ENCODE measurements at regions not wholly inside any gene's neighbourhood (a gene's known extent, or its start where the extent isn't known, plus 50 kb on each side); places are given as distances from the start of the nearest gene placed in this dataset.

- POLR2A ChIA-PET (ENCODE audit: unreplicated experiment) = no interaction called here
- TF ChIP-seq EZH2 (IDR thresholded peaks at IDR 0.05; ENCODE audit: low read depth) (no peak), CTCF (conservative IDR thresholded peaks at IDR 0.05) (no peak)
- Histone ChIP-seq H3K4me1 (replicated peaks; ENCODE audit: insufficient read depth) (no peaks in the 10 kb centered on the region), H3K9me2 (ENCODE audit: insufficient read depth) (no peaks in the 10 kb centered on the region), H3K27ac (no peak overlapping the region), H3F3A (ENCODE audit: insufficient read depth, low read depth) (no peaks in the 10 kb centered on the region), H4K20me1 (ENCODE audit: insufficient read depth) (no peaks in the 10 kb centered on the region), H3K36me3 (ENCODE audit: low read depth) (no peaks in the 10 kb centered on the region), H3K27me3 (ENCODE audit: insufficient read depth, low read depth) (no peaks in the 10 kb centered on the region), H3K4me3 (no peak overlapping the region), H3K9me3 (ENCODE audit: insufficient read depth, low read depth) (0 out of 2 replicates have a peak, but pooled peaks cover 3% of the 10 kb centered on the region), H2AFZ (no peak overlapping the region), H3K79me2 (ENCODE audit: low read depth) (no peaks in the 10 kb centered on the region), H3K4me2 (no peak overlapping the region)
- intact Hi-C loops (cut with micrococcal nuclease; ENCODE audit: unreplicated experiment) = no loop called here
- BruUV-seq (replicated peaks) = no TSS peak
- DNase-seq = no peak
- CTCF ChIA-PET = interaction anchor here (0.6 to 0.7 kb wide), 2 partner anchors 125 to 1035 kb away, joined by 3 to 27 read pairs; no protein-coding TSS in a partner anchor
Observed at GRCh38 chr2:66805016-66805865, 370.3 kb downstream of the MEIS1 start.

GRCh38 chr2:66805968-66806367, 371.0 kb downstream of the MEIS1 start:
- Histone ChIP-seq H3K4me2 (no peak overlapping the region), H3K9me2 (ENCODE audit: insufficient read depth) (no peaks in the 10 kb centered on the region), H3K4me3 (no peak overlapping the region), H2AFZ (no peak overlapping the region), H3K4me1 (replicated peaks; ENCODE audit: insufficient read depth) (no peaks in the 10 kb centered on the region), H3K9me3 (ENCODE audit: insufficient read depth, low read depth) (0 out of 2 replicates have a peak, but pooled peaks cover 3% of the 10 kb centered on the region), H3K36me3 (ENCODE audit: low read depth) (no peaks in the 10 kb centered on the region), H3K27ac (no peak overlapping the region), H3K27me3 (ENCODE audit: insufficient read depth, low read depth) (no peaks in the 10 kb centered on the region), H3K79me2 (ENCODE audit: low read depth) (no peaks in the 10 kb centered on the region), H4K20me1 (ENCODE audit: insufficient read depth) (no peaks in the 10 kb centered on the region), H3F3A (ENCODE audit: insufficient read depth, low read depth) (no peaks in the 10 kb centered on the region)
- CTCF ChIA-PET = interaction anchor here (0.6 to 0.7 kb wide), 2 partner anchors 126 to 1034 kb away, joined by 3 to 27 read pairs; no protein-coding TSS in a partner anchor
- BruUV-seq (replicated peaks) = no TSS peak
- POLR2A ChIA-PET (ENCODE audit: unreplicated experiment) = no interaction called here
- no peak for DNase-seq
- TF ChIP-seq CTCF (conservative IDR thresholded peaks at IDR 0.05) (no peak), EZH2 (IDR thresholded peaks at IDR 0.05; ENCODE audit: low read depth) (no peak)
- intact Hi-C loops (cut with micrococcal nuclease; ENCODE audit: unreplicated experiment) = no loop called here

GRCh38 chr2:66813525-66813924, 378.6 kb downstream of the MEIS1 start:
- Histone ChIP-seq H3K27me3 (ENCODE audit: insufficient read depth, low read depth) (no peaks in the 10 kb centered on the region), H3K4me3 (no peak overlapping the region), H3F3A (ENCODE audit: insufficient read depth, low read depth) (no peaks in the 10 kb centered on the region), H4K20me1 (ENCODE audit: insufficient read depth) (no peaks in the 10 kb centered on the region), H2AFZ (no peak overlapping the region), H3K9me3 (ENCODE audit: insufficient read depth, low read depth) (no peaks in the 10 kb centered on the region), H3K36me3 (ENCODE audit: low read depth) (no peaks in the 10 kb centered on the region), H3K4me1 (replicated peaks; ENCODE audit: insufficient read depth) (no peaks in the 10 kb centered on the region), H3K27ac (no peak overlapping the region), H3K4me2 (no peak overlapping the region), H3K9me2 (ENCODE audit: insufficient read depth) (no peaks in the 10 kb centered on the region), H3K79me2 (ENCODE audit: low read depth) (no peaks in the 10 kb centered on the region)
- CTCF ChIA-PET = interaction anchor here (0.6 kb wide), 1 partner anchor 1173 kb away, joined by 4 read pairs; no protein-coding TSS in a partner anchor
- POLR2A ChIA-PET (ENCODE audit: unreplicated experiment) = no interaction called here
- DNase-seq = no peak
- BruUV-seq (replicated peaks) = no TSS peak
- no peak for TF ChIP-seq CTCF (conservative IDR thresholded peaks at IDR 0.05)
- intact Hi-C loops (cut with micrococcal nuclease; ENCODE audit: unreplicated experiment) = no loop called here
